ENCODE measurements at regions not wholly inside any gene's neighbourhood (a gene's known extent, or its start where the extent isn't known, plus 50 kb on each side); places are given as distances from the start of the nearest gene placed in this dataset.

- H3F3A ChIP-seq (ENCODE audit: insufficient read depth, low read length, poor library complexity, severe bottlenecking), result no peaks in the 10 kb centered on the region
- H3K4me3 ChIP-seq (ENCODE audit: low read length), result no peak overlapping the region
- no peak overlapping the region for H3K9ac ChIP-seq (ENCODE audit: low read length)
- no peaks in the 10 kb centered on the region for H3K27me3 ChIP-seq (ENCODE audit: insufficient read depth, low read depth, low read length)
- TF ChIP-seq, protein P1, sequence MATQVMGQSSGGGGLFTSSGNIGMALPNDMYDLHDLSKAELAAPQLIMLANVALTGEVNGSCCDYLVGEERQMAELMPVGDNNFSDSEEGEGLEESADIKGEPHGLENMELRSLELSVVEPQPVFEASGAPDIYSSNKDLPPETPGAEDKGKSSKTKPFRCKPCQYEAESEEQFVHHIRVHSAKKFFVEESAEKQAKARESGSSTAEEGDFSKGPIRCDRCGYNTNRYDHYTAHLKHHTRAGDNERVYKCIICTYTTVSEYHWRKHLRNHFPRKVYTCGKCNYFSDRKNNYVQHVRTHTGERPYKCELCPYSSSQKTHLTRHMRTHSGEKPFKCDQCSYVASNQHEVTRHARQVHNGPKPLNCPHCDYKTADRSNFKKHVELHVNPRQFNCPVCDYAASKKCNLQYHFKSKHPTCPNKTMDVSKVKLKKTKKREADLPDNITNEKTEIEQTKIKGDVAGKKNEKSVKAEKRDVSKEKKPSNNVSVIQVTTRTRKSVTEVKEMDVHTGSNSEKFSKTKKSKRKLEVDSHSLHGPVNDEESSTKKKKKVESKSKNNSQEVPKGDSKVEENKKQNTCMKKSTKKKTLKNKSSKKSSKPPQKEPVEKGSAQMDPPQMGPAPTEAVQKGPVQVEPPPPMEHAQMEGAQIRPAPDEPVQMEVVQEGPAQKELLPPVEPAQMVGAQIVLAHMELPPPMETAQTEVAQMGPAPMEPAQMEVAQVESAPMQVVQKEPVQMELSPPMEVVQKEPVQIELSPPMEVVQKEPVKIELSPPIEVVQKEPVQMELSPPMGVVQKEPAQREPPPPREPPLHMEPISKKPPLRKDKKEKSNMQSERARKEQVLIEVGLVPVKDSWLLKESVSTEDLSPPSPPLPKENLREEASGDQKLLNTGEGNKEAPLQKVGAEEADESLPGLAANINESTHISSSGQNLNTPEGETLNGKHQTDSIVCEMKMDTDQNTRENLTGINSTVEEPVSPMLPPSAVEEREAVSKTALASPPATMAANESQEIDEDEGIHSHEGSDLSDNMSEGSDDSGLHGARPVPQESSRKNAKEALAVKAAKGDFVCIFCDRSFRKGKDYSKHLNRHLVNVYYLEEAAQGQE (IDR thresholded peaks at IDR 0.05; ENCODE audit: borderline replicate concordance), result no peak
- TF ChIP-seq MXI1 (conservative IDR thresholded peaks at IDR 0.05; ENCODE audit: poor library complexity, severe bottlenecking) (no peak), RAD21 (conservative IDR thresholded peaks at IDR 0.05) (no peak), POLR2AphosphoS5 (IDR thresholded peaks at IDR 0.05) (no peak), SMC3 (conservative IDR thresholded peaks at IDR 0.05; ENCODE audit: poor library complexity) (no peak), TAF1 (IDR thresholded peaks at IDR 0.05; ENCODE audit: low read depth) (no peak), EP300 (conservative IDR thresholded peaks at IDR 0.05; ENCODE audit: poor library complexity, severe bottlenecking) (no peak), EZH2 (IDR thresholded peaks at IDR 0.05; ENCODE audit: borderline replicate concordance, insufficient read depth, low read length, poor library complexity, severe bottlenecking) (no peak)
- TF ChIP-seq, protein P2, sequence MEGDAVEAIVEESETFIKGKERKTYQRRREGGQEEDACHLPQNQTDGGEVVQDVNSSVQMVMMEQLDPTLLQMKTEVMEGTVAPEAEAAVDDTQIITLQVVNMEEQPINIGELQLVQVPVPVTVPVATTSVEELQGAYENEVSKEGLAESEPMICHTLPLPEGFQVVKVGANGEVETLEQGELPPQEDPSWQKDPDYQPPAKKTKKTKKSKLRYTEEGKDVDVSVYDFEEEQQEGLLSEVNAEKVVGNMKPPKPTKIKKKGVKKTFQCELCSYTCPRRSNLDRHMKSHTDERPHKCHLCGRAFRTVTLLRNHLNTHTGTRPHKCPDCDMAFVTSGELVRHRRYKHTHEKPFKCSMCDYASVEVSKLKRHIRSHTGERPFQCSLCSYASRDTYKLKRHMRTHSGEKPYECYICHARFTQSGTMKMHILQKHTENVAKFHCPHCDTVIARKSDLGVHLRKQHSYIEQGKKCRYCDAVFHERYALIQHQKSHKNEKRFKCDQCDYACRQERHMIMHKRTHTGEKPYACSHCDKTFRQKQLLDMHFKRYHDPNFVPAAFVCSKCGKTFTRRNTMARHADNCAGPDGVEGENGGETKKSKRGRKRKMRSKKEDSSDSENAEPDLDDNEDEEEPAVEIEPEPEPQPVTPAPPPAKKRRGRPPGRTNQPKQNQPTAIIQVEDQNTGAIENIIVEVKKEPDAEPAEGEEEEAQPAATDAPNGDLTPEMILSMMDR (IDR thresholded peaks at IDR 0.05; ENCODE audit: poor library complexity, severe bottlenecking), result no peak
- H3K9me2 ChIP-seq (ENCODE audit: insufficient read depth, low read length), result no peaks in the 10 kb centered on the region
- H3K4me2 ChIP-seq (ENCODE audit: low read length), result no peak overlapping the region
- H4K20me1 ChIP-seq (ENCODE audit: insufficient read depth), result no peaks in the 10 kb centered on the region
- H3K79me2 ChIP-seq (replicated peaks; ENCODE audit: insufficient read depth, low read length), result no peaks in the 10 kb centered on the region
- no peaks in the 10 kb centered on the region for H3K36me3 ChIP-seq (ENCODE audit: insufficient read depth, low read length)
- no peaks in the 10 kb centered on the region for H3K9me3 ChIP-seq (ENCODE audit: low read length)
- H2AFZ ChIP-seq (ENCODE audit: low read depth, low read length), result no peak overlapping the region
- H3K27ac ChIP-seq (ENCODE audit: low read length), result no peak overlapping the region
Measured at GRCh38 chr16:62907562-62907961, 871.3 kb upstream of the CDH8 start.

- H3K9ac ChIP-seq (ENCODE audit: low read length), result no peak overlapping the region
- H3F3A ChIP-seq (ENCODE audit: insufficient read depth, low read length, poor library complexity, severe bottlenecking), result no peaks in the 10 kb centered on the region
- TF ChIP-seq, protein P1 (IDR thresholded peaks at IDR 0.05; ENCODE audit: borderline replicate concordance), result no peak
- TF ChIP-seq RAD21 (conservative IDR thresholded peaks at IDR 0.05) (no peak), EZH2 (IDR thresholded peaks at IDR 0.05; ENCODE audit: borderline replicate concordance, insufficient read depth, low read length, poor library complexity, severe bottlenecking) (no peak), TAF1 (IDR thresholded peaks at IDR 0.05; ENCODE audit: low read depth) (no peak), EP300 (conservative IDR thresholded peaks at IDR 0.05; ENCODE audit: poor library complexity, severe bottlenecking) (no peak), MXI1 (conservative IDR thresholded peaks at IDR 0.05; ENCODE audit: poor library complexity, severe bottlenecking) (no peak), POLR2AphosphoS5 (IDR thresholded peaks at IDR 0.05) (no peak), SMC3 (conservative IDR thresholded peaks at IDR 0.05; ENCODE audit: poor library complexity) (no peak)
- TF ChIP-seq, protein P2 (IDR thresholded peaks at IDR 0.05; ENCODE audit: poor library complexity, severe bottlenecking), result no peak
- no peaks in the 10 kb centered on the region for H3K27me3 ChIP-seq (ENCODE audit: insufficient read depth, low read depth, low read length)
- H3K79me2 ChIP-seq (replicated peaks; ENCODE audit: insufficient read depth, low read length), result no peaks in the 10 kb centered on the region
- no peak overlapping the region for H3K27ac ChIP-seq (ENCODE audit: low read length)
- H2AFZ ChIP-seq (ENCODE audit: low read depth, low read length), result no peak overlapping the region
- H3K9me3 ChIP-seq (ENCODE audit: low read length), result no peaks in the 10 kb centered on the region
- no peaks in the 10 kb centered on the region for H3K36me3 ChIP-seq (ENCODE audit: insufficient read depth, low read length)
- H3K4me3 ChIP-seq (ENCODE audit: low read length), result no peak overlapping the region
- H4K20me1 ChIP-seq (ENCODE audit: insufficient read depth), result no peaks in the 10 kb centered on the region
- no peak overlapping the region for H3K4me2 ChIP-seq (ENCODE audit: low read length)
- H3K9me2 ChIP-seq (ENCODE audit: insufficient read depth, low read length), result no peaks in the 10 kb centered on the region
Measured at GRCh38 chr16:62903961-62904502, 867.8 kb upstream of the CDH8 start.
